ENCODE measurements at regions not wholly inside any gene's neighbourhood (a gene's known extent, or its start where the extent isn't known, plus 50 kb on each side); places are given as distances from the start of the nearest gene placed in this dataset.

GRCh38 chr18:65352186-65352585, 398.6 kb upstream of the CDH7 start:
- TF ChIP-seq CTCF (IDR thresholded peaks at IDR 0.05) (no peak), POLR2A (IDR thresholded peaks at IDR 0.05) (no peak), POLR2AphosphoS5 (IDR thresholded peaks at IDR 0.05) (no peak), EP300 (IDR thresholded peaks at IDR 0.05) (no peak)
